OCI-M1 (cell line): ENCODE measurements at regions not wholly inside any gene's neighbourhood (a gene's known extent, or its start where the extent isn't known, plus 50 kb on each side); places are given as distances from the start of the nearest gene placed in this dataset.
"Not testable (repeated sequence)": the region's sequence is repeated elsewhere in the genome, so short reads cannot be mapped to it uniquely, and the experiment has no call there.

ENCODE experiments used
- DNase-seq: peaks from one replicate; lab custom pipeline; 2025; lab: John Stamatoyannopoulos, UW

- no peak for DNase-seq
Measured at GRCh38 chr1:197850918-197851317, 51.5 kb upstream of the C1orf53 start.

- DNase-seq = peak; percentile 69
Measured at GRCh38 chr1:197850042-197850441, 52.4 kb upstream of the C1orf53 start.

DNA sequence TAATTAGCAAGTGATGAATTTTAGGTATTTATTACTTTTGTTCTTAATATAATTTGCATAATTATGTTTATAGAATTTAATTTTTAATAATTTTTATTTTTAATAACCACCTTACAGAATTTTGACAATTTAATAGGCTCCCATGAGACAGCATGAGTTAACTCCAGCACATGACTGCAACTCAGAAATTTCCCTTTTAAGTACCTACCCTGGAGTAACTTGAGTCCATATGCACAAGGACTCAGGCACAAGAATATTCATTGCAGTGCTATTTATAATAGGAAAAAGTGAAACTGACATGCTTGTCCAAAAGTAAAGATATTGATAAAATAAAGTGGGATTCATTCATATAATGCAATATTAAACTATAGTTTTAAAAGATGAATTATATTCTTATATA lies 54.1 kb upstream of the C1orf53 start:
- DNase-seq = no peak

GRCh38 chr1:197845886-197846285 lies 56.5 kb upstream of the C1orf53 start:
- DNase-seq = no peak

GRCh38 chr1:197844651-197845050 lies 57.8 kb upstream of the C1orf53 start:
- no peak for DNase-seq

GRCh38 chr1:197843401-197843800 lies 59.0 kb upstream of the C1orf53 start:
- no peak for DNase-seq

DNA sequence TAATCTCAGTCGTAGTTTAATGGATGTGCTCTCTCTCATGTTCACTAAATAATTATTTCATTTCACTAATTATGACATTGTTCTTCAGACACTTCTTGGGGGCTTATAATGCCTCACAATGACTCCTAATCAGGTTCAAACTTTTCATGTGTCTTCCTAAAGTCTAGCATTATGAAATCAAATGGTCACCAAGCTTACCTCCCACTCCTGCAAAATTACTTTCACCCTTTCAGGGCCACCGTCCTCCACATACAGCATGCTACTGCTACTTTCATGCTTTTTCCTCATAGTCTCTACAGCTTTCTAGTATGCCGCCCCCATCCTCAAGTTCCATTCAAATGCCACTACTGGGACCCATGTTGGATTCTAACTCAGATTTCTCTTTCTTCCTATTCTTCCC lies 59.8 kb upstream of the C1orf53 start:
- DNase-seq = no peak

GRCh38 chr1:197841883-197842553 lies 60.4 kb upstream of the C1orf53 start:
- no peak for DNase-seq

DNA sequence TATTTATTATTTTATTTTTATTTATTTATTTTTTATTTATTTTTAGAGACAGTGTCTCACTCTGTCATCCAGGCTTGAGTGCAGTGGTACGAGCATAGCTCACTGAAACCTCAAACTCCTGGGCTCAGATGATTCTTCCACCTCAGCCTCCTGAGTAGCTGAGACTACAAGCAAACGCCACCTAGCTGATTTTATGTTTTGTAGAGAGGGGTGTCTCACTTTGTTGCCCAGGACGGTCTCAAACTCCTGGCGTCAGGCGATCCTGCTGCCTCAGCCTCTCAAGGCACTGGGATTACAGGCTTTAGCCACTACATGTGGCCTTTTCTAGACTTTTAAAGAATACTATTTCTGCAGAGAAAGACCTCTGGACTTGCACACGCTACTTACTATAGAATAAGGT lies 61.3 kb upstream of the C1orf53 start:
- DNase-seq = no peak

GRCh38 chr1:197839786-197840185 lies 62.6 kb upstream of the C1orf53 start:
- DNase-seq = not testable (repeated sequence)

- peak; percentile 68 for DNase-seq
Measured at GRCh38 chr1:197838836-197839235, 63.6 kb upstream of the DENND1B start.

DNA sequence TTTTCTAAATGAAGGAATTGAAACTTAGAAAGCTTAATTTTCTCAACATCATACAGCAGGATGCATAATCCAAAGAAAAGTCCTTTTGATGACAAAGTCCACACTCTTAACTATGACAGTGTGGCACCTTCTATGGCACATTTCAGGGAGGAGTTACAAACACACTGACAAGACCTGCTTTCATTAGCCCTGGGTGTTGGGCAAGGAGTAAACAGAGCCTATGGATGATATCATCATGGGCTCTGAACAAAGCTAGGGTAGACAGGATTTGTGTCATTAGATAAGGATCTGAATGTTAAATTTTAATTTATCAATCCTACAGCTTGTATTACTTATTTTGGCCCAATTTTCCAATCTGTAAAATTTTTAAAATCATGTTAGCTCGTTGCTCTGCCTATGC lies 62.6 kb upstream of the DENND1B start:
- DNase-seq = no peak

- not testable (repeated sequence) for DNase-seq
Measured at GRCh38 chr1:197836356-197836755, 61.1 kb upstream of the DENND1B start.

DNA sequence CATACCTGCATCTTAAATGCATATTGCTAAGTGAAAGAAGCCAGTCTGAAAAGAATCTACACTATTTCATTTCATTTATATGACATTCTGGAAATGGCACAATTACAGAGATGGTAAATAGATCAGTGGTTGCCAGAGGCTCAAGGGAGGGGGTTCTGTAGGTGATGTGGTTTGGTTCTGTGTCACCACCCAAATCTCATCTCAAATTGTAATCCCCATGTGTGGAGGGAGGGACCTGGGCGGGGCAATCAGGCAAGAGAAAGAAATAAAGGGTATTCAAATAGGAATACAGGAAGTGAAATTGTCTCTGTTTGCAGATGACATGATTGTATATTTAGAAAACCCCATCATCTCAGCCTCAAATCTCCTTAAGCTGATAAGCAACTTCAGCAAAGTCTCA lies 53.7 kb upstream of the DENND1B start:
- not testable (repeated sequence) for DNase-seq

DNA sequence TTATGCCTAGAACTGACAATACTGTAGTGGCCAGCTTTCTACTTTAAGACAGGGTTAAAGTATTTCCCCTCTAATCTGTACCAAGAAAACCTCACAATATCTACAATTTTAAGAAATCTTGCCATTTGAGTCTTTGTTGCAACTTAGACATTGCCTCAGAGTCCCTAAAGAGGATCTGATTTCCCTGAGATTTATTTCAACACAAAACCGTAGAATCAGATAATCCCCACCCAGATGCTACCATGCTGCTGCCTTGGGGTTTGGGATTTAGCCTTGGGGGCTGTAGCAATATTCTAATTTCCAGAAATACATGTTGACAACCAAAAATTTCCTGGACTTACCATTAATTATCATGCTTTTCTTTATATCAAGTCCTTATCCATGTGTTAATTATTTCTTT lies 50.3 kb upstream of the DENND1B start:
- DNase-seq = no peak
